Activated CD8-positive, alpha-beta T cell treated with anti-CD3 and anti-CD28 coated beads for 36 hours (primary cell): ENCODE measurements at regions not wholly inside any gene's neighbourhood (a gene's known extent, or its start where the extent isn't known, plus 50 kb on each side); places are given as distances from the start of the nearest gene placed in this dataset.

Experiments
- ATAC-seq: fragments of 200-7000 bp; cut with Tn5 transposase; one replicate; pipeline ENCODE4 v1.10.0; 2021; ENCODE audit warnings: mild to moderate bottlenecking, moderate library complexity
- CTCF ChIA-PET: fragments of 350-600 bp; sonication (Branson Sonifier 250); formaldehyde crosslinking; loops from one replicate; lab custom pipeline; 2021; ENCODE audit warnings: antibody characterized with exemption; lab: Charles Lee
- POLR2A ChIA-PET: fragments of 350-600 bp; sonication (Branson Sonifier 250); formaldehyde crosslinking; loops from one replicate; lab custom pipeline; 2021; ENCODE audit warnings: antibody characterized with exemption; lab: Charles Lee
- DNase-seq: peaks from one replicate; pipeline ENCODE4 v3.0.0-alpha.2; 2020
- H3K27ac Mint-ChIP-seq: one replicate; pipeline ENCODE4 v1.8.0; 2021; ENCODE audit warnings: mild to moderate bottlenecking, mixed read lengths
- H3K27me3 Mint-ChIP-seq: one replicate; pipeline ENCODE4 v1.8.0; 2021; ENCODE audit warnings: mixed read lengths
- H3K36me3 Mint-ChIP-seq: one replicate; pipeline ENCODE4 v1.8.0; 2021; ENCODE audit warnings: low read depth, mixed read lengths
- H3K4me1 Mint-ChIP-seq: one replicate; pipeline ENCODE4 v1.8.0; 2021; ENCODE audit warnings: low read depth, mixed read lengths
- H3K4me3 Mint-ChIP-seq: one replicate; pipeline ENCODE4 v1.8.0; 2021; ENCODE audit warnings: mild to moderate bottlenecking, moderate library complexity, mixed read lengths
- H3K9me3 Mint-ChIP-seq: one replicate; pipeline ENCODE4 v1.8.0; 2021; ENCODE audit warnings: mixed read lengths
- intact Hi-C: fragments of 100-400 bp; cut with micrococcal nuclease; formaldehyde crosslinking; loops from one replicate; pipeline ENCODE4 v1.10.0; 2022
- TF ChIP-seq, protein P1 (sequence below): fragments of 200-600 bp; IDR thresholded peaks from one replicate; pipeline ENCODE4 v1.8.0; 2022; ENCODE audit warnings: antibody characterized with exemption, mild to moderate bottlenecking

DNA sequence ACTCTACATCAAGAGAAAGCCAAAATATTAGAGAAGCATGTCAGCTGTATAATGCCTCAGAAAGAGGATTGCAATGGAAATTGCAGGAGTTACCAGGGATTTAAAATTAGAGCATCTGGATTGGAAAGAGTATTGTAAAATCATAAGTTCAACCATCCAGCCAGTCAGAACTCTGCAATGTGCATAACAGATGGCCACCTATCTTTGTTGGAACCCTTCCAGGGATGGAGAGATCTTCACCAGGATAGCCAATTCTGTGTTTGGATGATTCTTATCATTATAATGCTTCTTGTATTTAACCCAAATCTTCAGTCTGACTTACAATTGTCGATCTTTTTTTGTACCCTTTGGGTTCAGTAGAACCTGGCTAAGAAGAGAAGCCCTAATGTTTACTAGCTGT, 164.4 kb downstream of the TLR4 start:
- no peak overlapping the region for H3K27ac Mint-ChIP-seq
- ATAC-seq: no peak
- H3K9me3 Mint-ChIP-seq: no peaks in the 10 kb centered on the region
- TF ChIP-seq, protein P1, sequence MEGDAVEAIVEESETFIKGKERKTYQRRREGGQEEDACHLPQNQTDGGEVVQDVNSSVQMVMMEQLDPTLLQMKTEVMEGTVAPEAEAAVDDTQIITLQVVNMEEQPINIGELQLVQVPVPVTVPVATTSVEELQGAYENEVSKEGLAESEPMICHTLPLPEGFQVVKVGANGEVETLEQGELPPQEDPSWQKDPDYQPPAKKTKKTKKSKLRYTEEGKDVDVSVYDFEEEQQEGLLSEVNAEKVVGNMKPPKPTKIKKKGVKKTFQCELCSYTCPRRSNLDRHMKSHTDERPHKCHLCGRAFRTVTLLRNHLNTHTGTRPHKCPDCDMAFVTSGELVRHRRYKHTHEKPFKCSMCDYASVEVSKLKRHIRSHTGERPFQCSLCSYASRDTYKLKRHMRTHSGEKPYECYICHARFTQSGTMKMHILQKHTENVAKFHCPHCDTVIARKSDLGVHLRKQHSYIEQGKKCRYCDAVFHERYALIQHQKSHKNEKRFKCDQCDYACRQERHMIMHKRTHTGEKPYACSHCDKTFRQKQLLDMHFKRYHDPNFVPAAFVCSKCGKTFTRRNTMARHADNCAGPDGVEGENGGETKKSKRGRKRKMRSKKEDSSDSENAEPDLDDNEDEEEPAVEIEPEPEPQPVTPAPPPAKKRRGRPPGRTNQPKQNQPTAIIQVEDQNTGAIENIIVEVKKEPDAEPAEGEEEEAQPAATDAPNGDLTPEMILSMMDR: no peak
- DNase-seq: no peak
- intact Hi-C loops: no loop called here
- H3K36me3 Mint-ChIP-seq: no peaks in the 10 kb centered on the region
- POLR2A ChIA-PET: no interaction called here
- no peaks in the 10 kb centered on the region for H3K27me3 Mint-ChIP-seq
- no peaks in the 10 kb centered on the region for H3K4me1 Mint-ChIP-seq
- CTCF ChIA-PET: no interaction called here
- no peak overlapping the region for H3K4me3 Mint-ChIP-seq

DNA sequence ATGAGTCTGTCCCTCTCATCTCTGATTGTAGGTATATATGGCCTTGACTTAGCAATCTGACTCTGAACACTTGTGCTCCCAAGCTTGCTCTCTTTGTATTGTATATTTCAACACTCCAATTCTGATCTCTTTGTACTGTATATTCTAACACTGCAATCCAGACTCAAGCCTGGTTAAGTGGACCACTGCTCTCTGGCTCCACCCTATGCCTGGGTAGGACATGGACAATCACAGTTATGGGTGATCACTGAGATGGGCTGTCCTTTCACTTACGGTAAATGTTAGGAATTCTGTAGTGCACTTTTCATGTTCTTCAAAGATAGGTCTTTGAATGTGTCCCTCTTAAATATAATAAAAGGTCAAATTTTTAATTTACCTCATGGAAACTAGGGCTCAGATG, 165.1 kb downstream of the TLR4 start:
- Mint-ChIP-seq H3K9me3 (no peaks in the 10 kb centered on the region), H3K27ac (no peak overlapping the region), H3K36me3 (no peaks in the 10 kb centered on the region), H3K4me3 (no peak overlapping the region), H3K4me1 (no peaks in the 10 kb centered on the region), H3K27me3 (peaks cover 2% of the 10 kb centered on the region)
- POLR2A ChIA-PET: no interaction called here
- intact Hi-C loops: no loop called here
- TF ChIP-seq, protein P1: no peak
- ATAC-seq: no peak
- no peak for DNase-seq
- CTCF ChIA-PET: no interaction called here

DNA sequence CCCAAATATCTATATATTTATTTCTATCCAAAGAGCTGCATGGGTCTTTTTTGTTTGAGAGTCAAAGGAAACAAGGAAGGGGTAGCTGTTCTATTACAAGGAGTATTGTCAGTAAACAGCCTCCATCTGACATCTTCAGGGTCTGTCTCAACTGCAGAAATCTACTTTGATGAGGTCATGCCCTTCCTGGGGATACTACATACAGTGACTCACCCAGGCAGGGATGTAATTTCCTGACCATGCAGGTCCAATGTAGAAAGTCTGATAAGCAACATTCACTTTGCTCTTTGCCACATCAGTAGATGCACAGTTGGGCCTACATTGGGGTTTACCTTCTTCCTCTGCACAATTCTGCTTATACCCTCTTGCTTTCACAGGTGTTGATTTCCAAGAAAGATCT, 165.5 kb downstream of the TLR4 start:
- TF ChIP-seq, protein P1: no peak
- CTCF ChIA-PET: no interaction called here
- Mint-ChIP-seq H3K4me3 (no peak overlapping the region), H3K36me3 (no peaks in the 10 kb centered on the region), H3K27me3 (peaks cover 2% of the 10 kb centered on the region), H3K4me1 (no peaks in the 10 kb centered on the region), H3K9me3 (no peaks in the 10 kb centered on the region), H3K27ac (no peak overlapping the region)
- POLR2A ChIA-PET: no interaction called here
- DNase-seq (no peak), ATAC-seq (no peak)
- intact Hi-C loops: no loop called here

DNA sequence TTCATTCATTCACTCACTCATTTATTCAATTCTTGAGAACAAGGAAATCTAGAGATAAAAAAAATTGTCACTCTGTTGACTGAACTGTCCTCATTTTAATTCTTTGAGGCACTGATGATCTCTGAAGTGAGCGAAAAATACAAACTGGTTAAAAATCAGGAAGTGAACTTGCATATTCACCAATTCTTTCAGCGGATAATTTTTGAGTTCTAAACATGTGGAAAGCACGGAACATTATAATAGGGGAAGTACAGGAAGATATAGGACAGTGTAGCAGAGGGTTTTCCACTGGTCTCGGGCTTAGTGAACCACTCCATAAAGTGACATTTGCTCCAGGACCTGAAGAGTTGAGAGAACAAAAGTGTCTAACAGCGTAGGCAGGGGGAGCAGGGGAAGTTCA, 169.5 kb downstream of the TLR4 start:
- DNase-seq (no peak), ATAC-seq (no peak)
- Mint-ChIP-seq H3K36me3 (no peaks in the 10 kb centered on the region), H3K27me3 (peaks cover 2% of the 10 kb centered on the region), H3K27ac (no peak overlapping the region), H3K4me3 (no peak overlapping the region), H3K9me3 (no peaks in the 10 kb centered on the region), H3K4me1 (no peaks in the 10 kb centered on the region)
- POLR2A ChIA-PET: no interaction called here
- intact Hi-C loops: no loop called here
- TF ChIP-seq, protein P1: no peak
- CTCF ChIA-PET: no interaction called here

DNA sequence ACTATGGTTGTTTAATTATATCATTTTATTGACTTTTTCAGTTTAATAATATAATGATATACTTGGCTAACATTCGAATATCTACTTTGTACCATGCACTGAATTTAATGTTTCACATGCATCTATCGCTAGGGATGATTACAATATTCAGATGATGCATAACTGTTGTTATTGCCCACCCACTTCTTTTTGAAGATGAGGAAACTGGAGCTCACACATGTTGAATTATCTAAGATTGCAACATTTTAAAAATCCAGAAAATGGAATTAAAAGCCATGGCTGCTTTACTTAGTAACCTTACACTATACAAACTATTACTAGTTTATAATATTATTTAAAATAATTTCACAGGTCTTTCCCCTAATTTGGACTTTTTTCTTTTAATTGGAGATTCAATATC, 171.7 kb downstream of the TLR4 start:
- ChIA-PET CTCF (no interaction called here), POLR2A (no interaction called here)
- intact Hi-C loops: no loop called here
- H3K4me3 Mint-ChIP-seq: no peak overlapping the region
- no peak for ATAC-seq
- H3K27ac Mint-ChIP-seq: no peak overlapping the region
- peaks cover 2% of the 10 kb centered on the region for H3K27me3 Mint-ChIP-seq
- TF ChIP-seq, protein P1: no peak
- no peaks in the 10 kb centered on the region for H3K4me1 Mint-ChIP-seq
- no peaks in the 10 kb centered on the region for H3K36me3 Mint-ChIP-seq
- DNase-seq: no peak
- H3K9me3 Mint-ChIP-seq: no peaks in the 10 kb centered on the region
